Mesendoderm (in vitro differentiated cells): ENCODE measurements at regions not wholly inside any gene's neighbourhood (a gene's known extent, or its start where the extent isn't known, plus 50 kb on each side); places are given as distances from the start of the nearest gene placed in this dataset.

Experiments
- DNase-seq: peaks from one replicate; pipeline ENCODE4 v3.0.0; 2013
- H2AK5ac ChIP-seq: 2 replicates; pipeline ENCODE4 v1.6.1; 2013; ENCODE audit warnings: low read length, inconsistent platforms
- H2BK120ac ChIP-seq: 2 replicates; pipeline ENCODE4 v1.6.1; 2013; ENCODE audit warnings: low read depth, mild to moderate bottlenecking, low read length, moderate library complexity, mixed read lengths
- H2BK15ac ChIP-seq: replicated peaks from 2 replicates; pipeline ENCODE4 v1.6.1; 2013; ENCODE audit warnings: low read depth, mild to moderate bottlenecking, moderate library complexity
- H2BK5ac ChIP-seq: 2 replicates; pipeline ENCODE4 v1.6.1; 2013; ENCODE audit warnings: low read length, inconsistent platforms
- H3K18ac ChIP-seq: 2 replicates; pipeline ENCODE4 v1.6.1; 2013; ENCODE audit warnings: mild to moderate bottlenecking, low read length, mixed read lengths
- H3K23ac ChIP-seq: one replicate; pipeline ENCODE4 v1.6.1; 2013; ENCODE audit warnings: low read length
- H3K27ac ChIP-seq: 2 replicates; pipeline ENCODE4 v1.5.1; 2013; ENCODE audit warnings: low read depth, mild to moderate bottlenecking, inconsistent platforms, low read length, moderate library complexity
- H3K27me3 ChIP-seq: 2 replicates; pipeline ENCODE4 v1.6.1; 2013; ENCODE audit warnings: low read length, control low read depth, mild to moderate bottlenecking, inconsistent platforms; ENCODE audit not compliant: insufficient read depth, poor library complexity
- H3K36me3 ChIP-seq: 2 replicates; pipeline ENCODE4 v1.6.1; 2013; ENCODE audit warnings: low read length, inconsistent platforms; ENCODE audit not compliant: control insufficient read depth, insufficient read depth
- H3K4ac ChIP-seq: one replicate; pipeline ENCODE4 v1.6.1; 2013; ENCODE audit warnings: low read depth, mild to moderate bottlenecking, low read length, moderate library complexity
- H3K4me1 ChIP-seq: 2 replicates; pipeline ENCODE4 v1.6.1; 2013; ENCODE audit warnings: low read depth, low read length, inconsistent platforms; ENCODE audit not compliant: control insufficient read depth
- H3K4me2 ChIP-seq: 2 replicates; pipeline ENCODE4 v1.6.1; 2013; ENCODE audit warnings: low read length
- H3K4me3 ChIP-seq: 2 replicates; pipeline ENCODE4 v1.5.1; 2013; ENCODE audit warnings: mild to moderate bottlenecking, low read length
- H3K56ac ChIP-seq: one replicate; pipeline ENCODE4 v1.6.1; 2013; ENCODE audit warnings: low read length
- H3K79me1 ChIP-seq: 2 replicates; pipeline ENCODE4 v1.6.1; 2013; ENCODE audit warnings: low read length, inconsistent platforms
- H3K79me2 ChIP-seq: 2 replicates; pipeline ENCODE4 v1.6.1; 2013; ENCODE audit warnings: mild to moderate bottlenecking, low read length; ENCODE audit not compliant: control insufficient read depth, insufficient read depth
- H3K9ac ChIP-seq: 2 replicates; pipeline ENCODE4 v1.6.1; 2013; ENCODE audit warnings: low read length, inconsistent platforms
- H4K5ac ChIP-seq: one replicate; pipeline ENCODE4 v1.6.1; 2013; ENCODE audit warnings: low read length
- H4K8ac ChIP-seq: one replicate; pipeline ENCODE4 v1.6.1; 2013; ENCODE audit warnings: low read depth, mild to moderate bottlenecking, control low read depth, low read length, moderate library complexity
- WGBS: extraction: QIAGEN DNeasy Blood & Tissue Kit; methylation state at CpG from one replicate; pipeline ENCODE4 v1.1.7; 2013; ENCODE audit warnings: low lambda C conversion rate, missing lambda C conversion rate; ENCODE audit not compliant: insufficient coverage; ENCODE audit errors: extremely low coverage; 5-methylcytosine and 5-hydroxymethylcytosine counted together

DNA sequence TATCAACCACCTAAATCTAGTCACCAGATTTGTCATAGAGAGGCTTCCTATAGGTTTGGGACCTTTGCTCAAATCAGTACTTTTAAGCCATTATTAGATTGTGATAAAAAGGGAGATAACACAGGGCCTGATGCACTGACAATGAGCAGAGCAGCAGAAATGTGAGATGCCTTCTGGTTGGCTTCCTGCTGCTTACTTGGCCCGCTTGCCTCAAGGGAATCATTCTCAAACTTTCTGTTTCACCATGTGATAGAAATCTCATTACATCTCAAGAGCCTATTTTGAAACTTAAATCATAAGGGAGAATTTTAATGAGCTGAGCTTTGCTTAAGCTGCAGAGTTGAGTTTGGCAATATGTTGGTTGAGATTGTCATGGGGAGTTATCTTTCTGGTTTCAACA is 606.0 kb downstream of the DHX35 start:
- Histone ChIP-seq H3K4me2 (no peak overlapping the region), H3K27ac (no peak overlapping the region), H4K8ac (no peak overlapping the region), H2AK5ac (no peak overlapping the region), H3K79me2 (no peaks in the 10 kb centered on the region), H3K4me1 (no peaks in the 10 kb centered on the region), H2BK15ac (no peak overlapping the region), H3K79me1 (no peaks in the 10 kb centered on the region), H3K4me3 (no peak overlapping the region), H2BK5ac (no peak overlapping the region), H4K5ac (no peak overlapping the region), H3K36me3 (no peaks in the 10 kb centered on the region), H3K56ac (no peak overlapping the region), H3K23ac (no peak overlapping the region), H3K4ac (no peak overlapping the region), H3K27me3 (no peaks in the 10 kb centered on the region), H3K9ac (no peak overlapping the region), H3K18ac (no peak overlapping the region), H2BK120ac (no peak overlapping the region)
- WGBS, result no CpG with 5 or more reads among the region's 1 CpG
- DNase-seq, result peak; percentile 67

DNA sequence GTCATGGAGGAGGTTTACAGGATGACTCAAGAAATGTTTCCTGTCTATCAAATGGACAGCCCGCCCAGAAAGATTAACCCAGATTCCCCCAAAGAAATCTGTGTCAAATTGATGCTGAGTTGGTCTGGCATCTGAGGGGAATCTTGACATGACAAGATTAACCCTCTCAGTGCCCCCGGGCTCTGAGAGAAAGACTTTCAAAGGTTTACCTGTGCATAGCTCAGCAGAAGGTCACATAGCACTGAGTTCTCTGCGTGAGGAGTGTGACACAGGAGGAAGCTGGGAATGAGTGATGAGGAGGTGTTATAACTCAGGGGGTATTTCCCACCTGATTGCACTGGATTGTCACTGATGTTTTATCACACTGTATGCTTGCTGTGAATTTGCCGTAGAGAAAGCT is 601.2 kb downstream of the DHX35 start:
- H2BK120ac ChIP-seq, result no peak overlapping the region
- WGBS, result no CpG with 5 or more reads among the region's 4 CpGs

DNA sequence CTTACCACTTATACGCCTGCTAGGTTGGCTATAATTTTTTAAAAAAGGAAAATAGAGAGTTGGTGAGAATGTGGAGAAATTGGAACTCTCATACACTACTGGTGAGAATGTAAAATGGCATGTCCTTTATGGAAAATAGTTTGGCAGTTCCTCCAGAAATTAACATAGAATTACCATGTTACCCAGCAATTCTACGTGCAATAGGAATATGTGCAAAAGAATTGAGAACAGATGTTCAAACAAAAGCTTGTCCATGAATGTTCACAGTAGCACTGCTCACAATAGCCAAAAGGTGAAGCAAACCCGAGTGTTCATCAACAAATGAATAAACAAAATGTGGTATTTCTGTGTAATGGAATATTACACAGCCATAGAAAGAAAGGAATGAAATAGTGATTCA is 592.2 kb downstream of the DHX35 start:
- H2BK5ac ChIP-seq, result no peak overlapping the region
- no peak overlapping the region for H3K27ac ChIP-seq

More for the DNA sequence above, 601.2 kb downstream of the DHX35 start:
- no peak overlapping the region for H2BK5ac ChIP-seq
- H3K4me1 ChIP-seq, result no peaks in the 10 kb centered on the region
- H3K27me3 ChIP-seq, result no peaks in the 10 kb centered on the region
- no peaks in the 10 kb centered on the region for H3K36me3 ChIP-seq
- no peak overlapping the region for H3K4me2 ChIP-seq
- H3K27ac ChIP-seq, result no peak overlapping the region
- no peak overlapping the region for H3K4me3 ChIP-seq
- H2AK5ac ChIP-seq, result no peak overlapping the region
- H3K56ac ChIP-seq, result no peak overlapping the region
- no peak overlapping the region for H3K9ac ChIP-seq
- no peak overlapping the region for H4K8ac ChIP-seq
- H3K4ac ChIP-seq, result no peak overlapping the region
- DNase-seq, result peak; percentile 66
- H3K23ac ChIP-seq, result no peak overlapping the region
- no peak overlapping the region for H2BK15ac ChIP-seq
- H3K18ac ChIP-seq, result no peak overlapping the region
- H3K79me2 ChIP-seq, result no peaks in the 10 kb centered on the region
- no peak overlapping the region for H4K5ac ChIP-seq
- no peaks in the 10 kb centered on the region for H3K79me1 ChIP-seq

DNA sequence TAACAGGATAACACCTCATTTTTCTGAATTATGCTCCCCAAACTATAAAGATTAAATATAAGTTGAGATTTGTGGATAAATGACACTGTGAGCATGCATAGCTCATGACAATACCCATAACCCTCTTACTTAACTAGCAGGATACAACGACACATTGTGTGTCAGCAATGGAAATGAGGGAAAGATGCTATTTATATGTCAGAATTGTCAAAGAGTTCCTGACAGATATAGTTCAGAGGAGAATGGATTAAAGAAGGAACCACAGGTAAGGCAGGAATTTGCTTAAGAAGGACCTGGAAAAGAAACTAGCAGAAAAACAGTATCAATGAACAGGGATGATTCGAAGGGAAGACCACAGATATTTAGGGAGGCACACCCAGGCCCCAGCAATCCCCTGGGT is 591.0 kb downstream of the DHX35 start:
- no CpG with 5 or more reads among the region's 2 CpGs for WGBS
- H3K4me2 ChIP-seq, result no peak overlapping the region
- no peaks in the 10 kb centered on the region for H3K4me1 ChIP-seq
- DNase-seq, result no peak
- no peak overlapping the region for H3K18ac ChIP-seq
- no peak overlapping the region for H4K8ac ChIP-seq
- no peak overlapping the region for H3K56ac ChIP-seq
- H2BK15ac ChIP-seq, result no peak overlapping the region
- H2AK5ac ChIP-seq, result no peak overlapping the region
- H2BK5ac ChIP-seq, result no peak overlapping the region
- no peaks in the 10 kb centered on the region for H3K27me3 ChIP-seq
- no peak overlapping the region for H3K27ac ChIP-seq
- H3K23ac ChIP-seq, result no peak overlapping the region
- H4K5ac ChIP-seq, result no peak overlapping the region
- no peak overlapping the region for H3K4me3 ChIP-seq
- H3K36me3 ChIP-seq, result no peaks in the 10 kb centered on the region
- no peak overlapping the region for H3K9ac ChIP-seq
- H3K4ac ChIP-seq, result no peak overlapping the region
- H2BK120ac ChIP-seq, result no peak overlapping the region
- no peaks in the 10 kb centered on the region for H3K79me2 ChIP-seq
- H3K79me1 ChIP-seq, result no peaks in the 10 kb centered on the region

More for the DNA sequence above, 592.2 kb downstream of the DHX35 start:
- H3K4me2 ChIP-seq, result no peak overlapping the region
- no peak overlapping the region for H3K56ac ChIP-seq
- no peak for DNase-seq
- no peak overlapping the region for H3K4ac ChIP-seq
- no peak overlapping the region for H3K4me3 ChIP-seq
- H3K36me3 ChIP-seq, result no peaks in the 10 kb centered on the region
- H3K9ac ChIP-seq, result no peak overlapping the region
- no peak overlapping the region for H4K5ac ChIP-seq
- H3K18ac ChIP-seq, result no peak overlapping the region
- no peaks in the 10 kb centered on the region for H3K79me2 ChIP-seq
- H3K27me3 ChIP-seq, result no peaks in the 10 kb centered on the region
- H2BK120ac ChIP-seq, result no peak overlapping the region
- no CpG with 5 or more reads among the region's 3 CpGs for WGBS
- no peak overlapping the region for H2AK5ac ChIP-seq
- H3K23ac ChIP-seq, result no peak overlapping the region
- H3K79me1 ChIP-seq, result no peaks in the 10 kb centered on the region
- no peaks in the 10 kb centered on the region for H3K4me1 ChIP-seq
- H2BK15ac ChIP-seq, result no peak overlapping the region
- no peak overlapping the region for H4K8ac ChIP-seq

DNA sequence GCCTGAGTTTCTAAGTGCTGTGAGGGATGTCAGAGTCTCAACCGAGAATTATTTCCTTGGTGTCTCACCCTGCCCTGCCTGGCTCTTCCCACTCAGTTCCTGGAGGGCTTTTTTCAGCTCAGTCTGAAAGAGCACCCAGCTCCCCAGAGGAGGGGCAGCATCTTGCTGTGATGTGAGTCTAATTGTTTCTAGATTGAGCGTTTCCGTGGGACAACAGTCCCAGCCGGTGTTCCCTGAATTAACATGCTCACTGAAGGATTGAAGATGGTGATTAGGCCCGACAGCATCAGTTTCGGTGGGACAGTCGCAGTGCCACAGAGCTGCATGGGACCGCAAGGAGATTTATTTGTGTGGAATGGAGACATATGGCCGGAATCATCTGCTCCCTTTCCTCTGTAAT is 587.6 kb downstream of the DHX35 start:
- H2BK15ac ChIP-seq, result no peak overlapping the region
- H3K4me2 ChIP-seq, result no peak overlapping the region
- H2AK5ac ChIP-seq, result no peak overlapping the region
- no peak overlapping the region for H2BK5ac ChIP-seq
- H3K18ac ChIP-seq, result no peak overlapping the region
- DNase-seq, result no peak
- no peak overlapping the region for H2BK120ac ChIP-seq
- H3K27me3 ChIP-seq, result no peaks in the 10 kb centered on the region
- H3K27ac ChIP-seq, result no peak overlapping the region
- H3K56ac ChIP-seq, result no peak overlapping the region
- H3K79me1 ChIP-seq, result no peaks in the 10 kb centered on the region
- no peak overlapping the region for H3K9ac ChIP-seq
- no peak overlapping the region for H4K5ac ChIP-seq
- H3K79me2 ChIP-seq, result no peaks in the 10 kb centered on the region
- H3K36me3 ChIP-seq, result no peaks in the 10 kb centered on the region
- H3K4me1 ChIP-seq, result no peaks in the 10 kb centered on the region
- no CpG with 5 or more reads among the region's 9 CpGs for WGBS
- H4K8ac ChIP-seq, result no peak overlapping the region
- H3K4ac ChIP-seq, result no peak overlapping the region
- H3K4me3 ChIP-seq, result no peak overlapping the region
- H3K23ac ChIP-seq, result no peak overlapping the region

DNA sequence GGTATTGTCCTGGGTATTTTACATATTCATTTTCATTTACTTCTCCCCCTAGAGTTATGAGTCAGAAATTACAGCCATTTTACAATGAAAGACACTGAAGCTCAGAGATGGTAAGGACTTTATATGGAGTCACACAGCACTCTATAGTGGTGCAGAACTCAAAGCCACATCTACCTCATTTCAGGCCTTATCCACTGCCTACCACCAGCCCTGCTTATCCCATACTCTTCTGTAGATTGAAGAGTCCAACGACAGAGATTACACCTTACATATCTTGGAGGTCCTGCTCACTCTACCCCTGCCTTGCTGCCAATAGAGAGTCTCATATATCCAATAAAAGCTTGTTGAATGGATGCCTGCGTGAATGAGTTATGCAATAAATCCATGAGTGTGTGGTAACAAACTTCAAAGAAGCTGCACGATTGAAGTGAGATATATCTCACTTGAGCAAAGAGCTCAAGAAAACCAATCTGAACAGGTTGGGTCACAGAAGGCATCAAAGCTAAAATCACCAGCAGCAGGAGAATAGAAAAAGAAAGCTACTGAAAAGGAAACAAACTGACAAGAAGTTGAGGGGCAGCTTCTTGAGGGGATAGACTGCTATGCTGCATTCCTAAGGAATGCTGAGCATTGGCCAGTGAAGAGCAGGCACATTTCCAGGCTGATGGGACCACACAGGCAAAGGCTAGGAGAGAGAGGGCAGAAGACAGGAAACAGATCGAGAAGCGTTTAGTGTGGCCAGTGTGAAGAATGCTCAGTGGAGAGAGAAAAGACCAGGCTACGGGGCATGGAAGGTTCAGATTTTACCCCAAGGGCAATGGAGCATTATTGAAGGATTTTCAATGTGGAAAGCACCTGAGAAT is 585.6 kb downstream of the DHX35 start:
- H3K79me1 ChIP-seq, result no peaks in the 10 kb centered on the region
- no peak overlapping the region for H3K4ac ChIP-seq
- H3K27ac ChIP-seq, result no peak overlapping the region
- no peak overlapping the region for H3K4me3 ChIP-seq
- H3K56ac ChIP-seq, result no peak overlapping the region
- no peak overlapping the region for H3K4me2 ChIP-seq
- H4K8ac ChIP-seq, result no peak overlapping the region
- H3K36me3 ChIP-seq, result no peaks in the 10 kb centered on the region
- WGBS, result no CpG with 5 or more reads among the region's 6 CpGs
- H2BK15ac ChIP-seq, result no peak overlapping the region
- H3K4me1 ChIP-seq, result no peaks in the 10 kb centered on the region
- H3K23ac ChIP-seq, result no peak overlapping the region
- no peak overlapping the region for H3K18ac ChIP-seq
- H3K27me3 ChIP-seq, result no peaks in the 10 kb centered on the region
- peak; percentile 18 for DNase-seq
- no peaks in the 10 kb centered on the region for H3K79me2 ChIP-seq
- no peak overlapping the region for H2AK5ac ChIP-seq
- no peak overlapping the region for H3K9ac ChIP-seq
- no peak overlapping the region for H2BK120ac ChIP-seq
- H4K5ac ChIP-seq, result no peak overlapping the region
- H2BK5ac ChIP-seq, result no peak overlapping the region
